Calu3 (cell line): ENCODE measurements at regions not wholly inside any gene's neighbourhood (a gene's known extent, or its start where the extent isn't known, plus 50 kb on each side); places are given as distances from the start of the nearest gene placed in this dataset.

Experiments used
- BruUV-seq: library from RNA; stranded (reverse); fragments of 400-500 nt; replicated peaks from 2 replicates; lab custom pipeline; 2021; lab: Mats Ljungman, UMichigan
- CTCF ChIA-PET: fragments of 300-600 bp; sonication (Branson Sonifier 250); formaldehyde crosslinking; loops from one replicate; lab custom pipeline; 2022; ENCODE audit warnings: antibody characterized with exemption; lab: Charles Lee
- DNase-seq: peaks from one replicate; pipeline ENCODE4 v3.0.0; 2022
- H3K27ac Mint-ChIP-seq: one replicate; pipeline ENCODE4 v1.8.0; 2022; ENCODE audit warnings: mixed read lengths; ENCODE audit not compliant: unreplicated experiment
- H3K27me3 Mint-ChIP-seq: one replicate; pipeline ENCODE4 v1.8.0; 2022; ENCODE audit warnings: mixed read lengths; ENCODE audit not compliant: unreplicated experiment
- H3K36me3 Mint-ChIP-seq: one replicate; pipeline ENCODE4 v1.8.0; 2022; ENCODE audit warnings: mild to moderate bottlenecking, moderate library complexity, mixed read lengths; ENCODE audit not compliant: insufficient read depth, unreplicated experiment
- H3K4me1 Mint-ChIP-seq: one replicate; pipeline ENCODE4 v1.8.0; 2022; ENCODE audit warnings: mild to moderate bottlenecking, low read depth, mixed read lengths; ENCODE audit not compliant: unreplicated experiment
- H3K4me3 Mint-ChIP-seq: one replicate; pipeline ENCODE4 v1.8.0; 2022; ENCODE audit warnings: mild to moderate bottlenecking, low read depth, moderate library complexity, mixed read lengths; ENCODE audit not compliant: unreplicated experiment
- H3K9me3 Mint-ChIP-seq: one replicate; pipeline ENCODE4 v1.8.0; 2022; ENCODE audit warnings: low read depth, mixed read lengths; ENCODE audit not compliant: unreplicated experiment
- CTCF ChIP-seq: fragments of 200-600 bp; IDR thresholded peaks from one replicate; pipeline ENCODE4 v1.8.0; 2022; ENCODE audit warnings: antibody characterized with exemption; ENCODE audit not compliant: unreplicated experiment
- intact Hi-C: fragments of 100-400 bp; cut with micrococcal nuclease; formaldehyde crosslinking; loops from one replicate; pipeline ENCODE4 v1.10.0; 2022; ENCODE audit not compliant: unreplicated experiment

GRCh38 chr2:168363347-168364092, 92.6 kb upstream of the CERS6 start:
- H3K36me3 Mint-ChIP-seq = no peaks in the 10 kb centered on the region
- no peaks in the 10 kb centered on the region for H3K4me1 Mint-ChIP-seq
- H3K27ac Mint-ChIP-seq = no peak overlapping the region
- intact Hi-C loops = no loop called here
- no peak overlapping the region for H3K4me3 Mint-ChIP-seq
- CTCF ChIA-PET = no interaction called here
- H3K9me3 Mint-ChIP-seq = no peaks in the 10 kb centered on the region
- no peak for TF ChIP-seq CTCF
- H3K27me3 Mint-ChIP-seq = no peaks in the 10 kb centered on the region
- no peak for DNase-seq
- BruUV-seq = no TSS peak

- CTCF ChIA-PET = no interaction called here
- no peak overlapping the region for H3K27ac Mint-ChIP-seq
- no peak for TF ChIP-seq CTCF
- no peak overlapping the region for H3K4me3 Mint-ChIP-seq
- H3K36me3 Mint-ChIP-seq = no peaks in the 10 kb centered on the region
- intact Hi-C loops = no loop called here
- no peaks in the 10 kb centered on the region for H3K4me1 Mint-ChIP-seq
- H3K9me3 Mint-ChIP-seq = no peaks in the 10 kb centered on the region
- no peak for DNase-seq
- BruUV-seq = no TSS peak
- no peaks in the 10 kb centered on the region for H3K27me3 Mint-ChIP-seq
These were observed 90.9 kb upstream of the CERS6 start for GRCh38 chr2:168365094-168365621.

- H3K4me3 Mint-ChIP-seq = no peak overlapping the region
- no peaks in the 10 kb centered on the region for H3K27me3 Mint-ChIP-seq
- TF ChIP-seq CTCF = no peak
- H3K27ac Mint-ChIP-seq = no peak overlapping the region
- no peaks in the 10 kb centered on the region for H3K4me1 Mint-ChIP-seq
- BruUV-seq = no TSS peak
- no peaks in the 10 kb centered on the region for H3K36me3 Mint-ChIP-seq
- no peaks in the 10 kb centered on the region for H3K9me3 Mint-ChIP-seq
- CTCF ChIA-PET = interaction anchor here (0.6 kb wide), 1 partner anchor 186 kb away, joined by 4 read pairs; no protein-coding TSS in a partner anchor
- intact Hi-C loops = no loop called here
- DNase-seq = no peak
These were observed 87.0 kb upstream of the CERS6 start for GRCh38 chr2:168369031-168369430.

- intact Hi-C loops = no loop called here
- CTCF ChIA-PET = interaction anchor here (1.1 kb wide), 1 partner anchor 25 kb away, joined by 3 read pairs; no protein-coding TSS in a partner anchor
- TF ChIP-seq CTCF = no peak
- H3K4me3 Mint-ChIP-seq = no peak overlapping the region
- H3K9me3 Mint-ChIP-seq = no peaks in the 10 kb centered on the region
- no peaks in the 10 kb centered on the region for H3K36me3 Mint-ChIP-seq
- H3K27ac Mint-ChIP-seq = no peak overlapping the region
- DNase-seq = no peak
- BruUV-seq = no TSS peak
- H3K4me1 Mint-ChIP-seq = no peaks in the 10 kb centered on the region
- H3K27me3 Mint-ChIP-seq = no peaks in the 10 kb centered on the region
These were observed 84.6 kb upstream of the CERS6 start for GRCh38 chr2:168371273-168372019.
